ENCODE measurements at regions not wholly inside any gene's neighbourhood (a gene's known extent, or its start where the extent isn't known, plus 50 kb on each side); places are given as distances from the start of the nearest gene placed in this dataset.

DNA sequence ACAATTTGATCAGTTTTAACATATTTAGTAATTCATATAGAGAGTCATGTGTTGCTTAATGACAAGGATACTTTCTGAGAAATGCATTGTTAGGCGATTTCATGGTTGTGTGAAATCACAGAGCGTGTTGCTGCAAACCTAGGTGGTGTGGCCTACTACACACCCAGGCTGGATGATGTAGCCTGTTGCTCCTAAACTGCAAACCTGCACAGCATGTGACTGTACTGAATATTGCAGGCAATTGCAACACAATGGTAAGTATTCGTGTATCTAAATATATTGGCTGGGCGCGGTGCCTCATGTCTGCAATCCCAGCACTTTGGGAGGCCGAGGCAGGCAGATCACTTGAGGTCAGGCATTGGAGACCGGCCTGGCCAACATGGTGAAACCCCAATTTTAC is 73.7 kb upstream of the BAIAP2L1 start:
- no peak overlapping the region for H3K4me3 ChIP-seq
- 89 to 94% (median 92%) methylated on average over 7 of the region's 7 CpGs for WGBS, 3 donors
- ATAC-seq = no peak
- H3K27ac ChIP-seq = no peak overlapping the region
- peaks cover 2% of the 10 kb centered on the region for H3K9me3 ChIP-seq
- H3K36me3 ChIP-seq (ENCODE audit: insufficient read depth in 1 of 2, low read depth in 1 of 2) = no peaks in the 10 kb centered on the region
- intact Hi-C loops (cut with DNase I) = no loop called here
- H3K27me3 ChIP-seq (ENCODE audit: insufficient read depth in 3 of 3, low read length in 2 of 3) = peaks cover 0 to 15% (median 4%) of the 10 kb centered on the region in 3 donors
- no peaks in the 10 kb centered on the region for H3K4me1 ChIP-seq
- DNase-seq = no peak
- TF ChIP-seq, protein P1, sequence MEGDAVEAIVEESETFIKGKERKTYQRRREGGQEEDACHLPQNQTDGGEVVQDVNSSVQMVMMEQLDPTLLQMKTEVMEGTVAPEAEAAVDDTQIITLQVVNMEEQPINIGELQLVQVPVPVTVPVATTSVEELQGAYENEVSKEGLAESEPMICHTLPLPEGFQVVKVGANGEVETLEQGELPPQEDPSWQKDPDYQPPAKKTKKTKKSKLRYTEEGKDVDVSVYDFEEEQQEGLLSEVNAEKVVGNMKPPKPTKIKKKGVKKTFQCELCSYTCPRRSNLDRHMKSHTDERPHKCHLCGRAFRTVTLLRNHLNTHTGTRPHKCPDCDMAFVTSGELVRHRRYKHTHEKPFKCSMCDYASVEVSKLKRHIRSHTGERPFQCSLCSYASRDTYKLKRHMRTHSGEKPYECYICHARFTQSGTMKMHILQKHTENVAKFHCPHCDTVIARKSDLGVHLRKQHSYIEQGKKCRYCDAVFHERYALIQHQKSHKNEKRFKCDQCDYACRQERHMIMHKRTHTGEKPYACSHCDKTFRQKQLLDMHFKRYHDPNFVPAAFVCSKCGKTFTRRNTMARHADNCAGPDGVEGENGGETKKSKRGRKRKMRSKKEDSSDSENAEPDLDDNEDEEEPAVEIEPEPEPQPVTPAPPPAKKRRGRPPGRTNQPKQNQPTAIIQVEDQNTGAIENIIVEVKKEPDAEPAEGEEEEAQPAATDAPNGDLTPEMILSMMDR (IDR thresholded peaks at IDR 0.05) = no peak

DNA sequence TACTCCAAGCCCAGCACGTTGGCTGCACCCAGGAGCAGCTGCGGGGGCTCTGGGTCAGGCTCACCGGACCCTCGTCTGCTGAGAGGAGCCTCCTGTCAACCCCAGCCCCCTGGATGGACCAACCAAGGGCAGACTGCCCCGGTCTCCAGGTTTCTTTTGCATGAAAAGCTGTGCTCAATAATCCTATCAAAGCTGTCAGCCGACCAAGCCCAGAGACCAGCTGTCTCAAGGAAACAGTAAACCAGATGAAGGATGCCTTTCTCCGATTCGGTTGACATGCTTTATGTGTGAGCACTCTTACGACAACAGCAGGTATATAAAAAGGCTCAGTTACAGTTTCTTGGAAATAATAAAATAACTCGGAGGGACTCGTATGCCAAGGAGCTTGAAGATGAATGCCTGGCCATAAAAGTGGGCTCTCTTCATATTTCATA is 71.6 kb upstream of the BAIAP2L1 start:
- Histone ChIP-seq H3K4me1 (no peaks in the 10 kb centered on the region), H3K27ac (no peak overlapping the region), H3K9me3 (peaks cover 3% of the 10 kb centered on the region), H3K36me3 (ENCODE audit: insufficient read depth in 1 of 2, low read depth in 1 of 2) (no peaks in the 10 kb centered on the region), H3K27me3 (ENCODE audit: insufficient read depth in 3 of 3, low read length in 2 of 3) (peaks cover 0 to 15% (median 4%) of the 10 kb centered on the region in 3 donors), H3K4me3 (no peak overlapping the region)
- TF ChIP-seq, protein P1 (IDR thresholded peaks at IDR 0.05) = no peak
- DNase-seq (no peak), ATAC-seq (no peak)
- intact Hi-C loops (cut with DNase I) = no loop called here
- 22 to 29% (median 22%) methylated on average over 11 of the region's 11 CpGs for WGBS, 3 donors

DNA sequence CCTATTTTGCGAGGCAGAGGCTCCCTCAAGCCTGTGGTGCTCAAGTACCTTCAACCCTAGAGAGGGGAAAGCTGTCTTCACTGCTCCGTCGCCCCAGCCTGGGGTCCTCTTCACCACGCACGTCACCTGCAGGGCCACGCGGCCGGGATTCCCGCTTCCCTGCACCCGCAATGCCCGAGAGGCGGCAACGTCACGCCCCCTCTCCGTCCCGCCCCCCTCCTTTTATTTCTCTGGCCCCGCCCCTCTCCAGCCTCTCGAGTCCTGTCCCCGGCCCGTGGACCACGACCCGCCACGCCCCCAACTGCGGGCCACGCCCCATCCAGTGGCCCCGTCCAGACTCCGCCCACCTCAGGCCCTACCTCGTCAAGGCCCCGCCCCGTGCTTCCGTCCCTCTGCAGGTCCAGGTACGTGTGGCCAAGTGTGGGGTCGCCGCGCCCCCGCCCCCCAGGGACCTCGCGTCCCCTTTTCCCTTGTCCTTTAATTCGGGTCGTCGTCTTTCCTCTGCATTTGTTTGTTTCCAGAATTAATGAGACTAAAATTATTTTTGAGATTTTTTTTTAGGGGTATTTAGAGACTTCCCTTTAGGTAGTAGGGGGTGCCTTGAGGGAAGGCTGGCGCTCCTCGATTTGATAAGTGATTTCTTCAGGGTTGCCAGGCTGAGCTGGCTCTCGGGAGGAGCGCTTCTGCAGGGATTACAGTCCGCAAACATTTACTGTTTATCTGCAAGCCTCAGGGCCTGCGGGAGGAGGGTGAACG is 69.8 kb upstream of the BAIAP2L1 start:
- no peak overlapping the region for H3K4me3 ChIP-seq
- H3K27ac ChIP-seq = no peak overlapping the region
- H3K27me3 ChIP-seq (ENCODE audit: insufficient read depth in 3 of 3, low read length in 2 of 3) = peaks cover 0 to 15% (median 6%) of the 10 kb centered on the region in 3 donors
- DNase-seq = peak in 1 of 2 donors; percentile 18
- no peaks in the 10 kb centered on the region for H3K36me3 ChIP-seq (ENCODE audit: insufficient read depth in 1 of 2, low read depth in 1 of 2)
- H3K9me3 ChIP-seq = peaks cover 3% of the 10 kb centered on the region
- TF ChIP-seq, protein P1 (IDR thresholded peaks at IDR 0.05) = no peak
- intact Hi-C loops (cut with DNase I) = no loop called here
- WGBS, 3 donors = 5 to 12% (median 11%) methylated on average over 45 to 48 of the region's 48 CpGs
- no peak for ATAC-seq
- H3K4me1 ChIP-seq = no peaks in the 10 kb centered on the region

DNA sequence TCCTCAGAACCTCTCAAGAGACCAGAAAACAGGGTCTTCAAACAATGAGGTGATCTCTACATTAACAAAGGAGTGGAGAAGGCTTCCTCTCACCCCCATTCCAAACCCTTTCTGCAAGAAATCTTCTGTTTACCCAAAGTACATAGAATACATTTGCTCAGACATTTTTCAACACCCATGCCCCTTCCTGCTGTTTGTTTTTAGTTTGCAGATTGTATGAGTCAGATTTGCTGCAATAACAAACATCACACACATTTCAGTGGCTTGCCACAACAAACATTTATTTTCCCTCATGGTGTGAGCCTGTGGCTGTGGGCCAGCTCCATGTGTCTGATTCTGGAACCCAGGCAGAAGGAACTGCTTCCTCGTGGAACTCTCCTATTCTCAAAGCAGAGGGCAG is 68.2 kb upstream of the BAIAP2L1 start:
- TF ChIP-seq, protein P1 (IDR thresholded peaks at IDR 0.05) = no peak
- DNase-seq (no peak), ATAC-seq (no peak)
- Histone ChIP-seq H3K27ac (no peak overlapping the region), H3K36me3 (ENCODE audit: insufficient read depth in 1 of 2, low read depth in 1 of 2) (no peaks in the 10 kb centered on the region), H3K4me1 (no peaks in the 10 kb centered on the region), H3K4me3 (no peak overlapping the region), H3K27me3 (ENCODE audit: insufficient read depth in 3 of 3, low read length in 2 of 3) (peaks cover 0 to 15% (median 6%) of the 10 kb centered on the region in 3 donors), H3K9me3 (peaks cover 3% of the 10 kb centered on the region)
- intact Hi-C loops (cut with DNase I) = no loop called here
- WGBS, 3 donors = 80 to 86% (median 86%) methylated on average over 1 of the region's 1 CpG

All from psoas muscle (tissue), 7 donors.